ENCODE measurements at regions not wholly inside any gene's neighbourhood (a gene's known extent, or its start where the extent isn't known, plus 50 kb on each side); places are given as distances from the start of the nearest gene placed in this dataset.

GRCh38 chr4:130338851-130339250, 1242.9 kb downstream of the C4orf33 start:
- H3K4me1 ChIP-seq = no peaks in the 10 kb centered on the region
- H3K9me3 ChIP-seq = no peaks in the 10 kb centered on the region
- no peak overlapping the region for H3K4me3 Mint-ChIP-seq (ENCODE audit: unreplicated experiment)
- H3K27me3 Mint-ChIP-seq (ENCODE audit: insufficient read depth, unreplicated experiment) = no peaks in the 10 kb centered on the region
- no peaks in the 10 kb centered on the region for H3K27me3 ChIP-seq (replicated peaks; ENCODE audit: control insufficient read depth, insufficient read depth, low read length)
- no TSS peak for BruUV-seq (replicated peaks)
- no peak overlapping the region for H3K27ac Mint-ChIP-seq (ENCODE audit: unreplicated experiment)
- ChIA-PET POLR2A (no interaction called here), CTCF (no interaction called here)
- TF ChIP-seq CTCF (IDR thresholded peaks at IDR 0.05; ENCODE audit: insufficient read depth in 1 of 2, low read depth in 1 of 2, low read length in 1 of 2, severe bottlenecking in 1 of 2, unreplicated experiment in 1 of 2) = no peak
- H3K4me3 ChIP-seq (ENCODE audit: low read depth, low read length) = no peak overlapping the region
- H3K9me3 Mint-ChIP-seq (ENCODE audit: unreplicated experiment) = no peaks in the 10 kb centered on the region
- H3K36me3 ChIP-seq (ENCODE audit: control insufficient read depth, insufficient read depth, low read length) = no peaks in the 10 kb centered on the region
- H3K4me1 Mint-ChIP-seq (ENCODE audit: low read depth, unreplicated experiment) = no peaks in the 10 kb centered on the region
- DNase-seq = no peak
- intact Hi-C loops (cut with micrococcal nuclease; ENCODE audit: unreplicated experiment) = no loop called here
- no peaks in the 10 kb centered on the region for H3K36me3 Mint-ChIP-seq (ENCODE audit: insufficient read depth, unreplicated experiment)

GRCh38 chr4:130349745-130350144, 1253.8 kb downstream of the C4orf33 start:
- Histone ChIP-seq H3K27me3 (replicated peaks; ENCODE audit: control insufficient read depth, insufficient read depth, low read length) (no peaks in the 10 kb centered on the region), H3K4me3 (ENCODE audit: low read depth, low read length) (no peak overlapping the region), H3K36me3 (ENCODE audit: control insufficient read depth, insufficient read depth, low read length) (no peaks in the 10 kb centered on the region), H3K4me1 (no peaks in the 10 kb centered on the region), H3K9me3 (no peaks in the 10 kb centered on the region)
- ChIA-PET CTCF (no interaction called here), POLR2A (no interaction called here)
- Mint-ChIP-seq H3K27me3 (ENCODE audit: insufficient read depth, unreplicated experiment) (peaks cover 5% of the 10 kb centered on the region), H3K4me1 (ENCODE audit: low read depth, unreplicated experiment) (no peaks in the 10 kb centered on the region), H3K36me3 (ENCODE audit: insufficient read depth, unreplicated experiment) (no peaks in the 10 kb centered on the region), H3K27ac (ENCODE audit: unreplicated experiment) (no peak overlapping the region), H3K9me3 (ENCODE audit: unreplicated experiment) (no peaks in the 10 kb centered on the region), H3K4me3 (ENCODE audit: unreplicated experiment) (no peak overlapping the region)
- DNase-seq = no peak
- no peak for TF ChIP-seq CTCF (IDR thresholded peaks at IDR 0.05; ENCODE audit: insufficient read depth in 1 of 2, low read depth in 1 of 2, low read length in 1 of 2, severe bottlenecking in 1 of 2, unreplicated experiment in 1 of 2)
- no TSS peak for BruUV-seq (replicated peaks)
- intact Hi-C loops (cut with micrococcal nuclease; ENCODE audit: unreplicated experiment) = loop anchor here (10.0 kb wide), 1 partner anchor 985 kb away; no protein-coding TSS in a partner anchor

GRCh38 chr4:130356873-130357272, 1260.9 kb downstream of the C4orf33 start:
- H3K27ac Mint-ChIP-seq (ENCODE audit: unreplicated experiment) = no peak overlapping the region
- no peak overlapping the region for H3K4me3 Mint-ChIP-seq (ENCODE audit: unreplicated experiment)
- no peaks in the 10 kb centered on the region for H3K9me3 ChIP-seq
- H3K4me1 ChIP-seq = no peaks in the 10 kb centered on the region
- intact Hi-C loops (cut with micrococcal nuclease; ENCODE audit: unreplicated experiment) = loop anchor here (10.0 kb wide), 1 partner anchor 992 kb away; no protein-coding TSS in a partner anchor
- ChIA-PET CTCF (no interaction called here), POLR2A (no interaction called here)
- no peaks in the 10 kb centered on the region for H3K27me3 ChIP-seq (replicated peaks; ENCODE audit: control insufficient read depth, insufficient read depth, low read length)
- H3K9me3 Mint-ChIP-seq (ENCODE audit: unreplicated experiment) = no peaks in the 10 kb centered on the region
- no peaks in the 10 kb centered on the region for H3K36me3 Mint-ChIP-seq (ENCODE audit: insufficient read depth, unreplicated experiment)
- peaks cover 3% of the 10 kb centered on the region for H3K27me3 Mint-ChIP-seq (ENCODE audit: insufficient read depth, unreplicated experiment)
- TF ChIP-seq CTCF (IDR thresholded peaks at IDR 0.05; ENCODE audit: insufficient read depth in 1 of 2, low read depth in 1 of 2, low read length in 1 of 2, severe bottlenecking in 1 of 2, unreplicated experiment in 1 of 2) = no peak
- H3K4me3 ChIP-seq (ENCODE audit: low read depth, low read length) = no peak overlapping the region
- H3K4me1 Mint-ChIP-seq (ENCODE audit: low read depth, unreplicated experiment) = no peaks in the 10 kb centered on the region
- no TSS peak for BruUV-seq (replicated peaks)
- DNase-seq = no peak
- no peaks in the 10 kb centered on the region for H3K36me3 ChIP-seq (ENCODE audit: control insufficient read depth, insufficient read depth, low read length)

Data from Caco-2 (cell line).